ENCODE measurements at regions not wholly inside any gene's neighbourhood (a gene's known extent, or its start where the extent isn't known, plus 50 kb on each side); places are given as distances from the start of the nearest gene placed in this dataset.
"Not testable (repeated sequence)": the region's sequence is repeated elsewhere in the genome, so short reads cannot be mapped to it uniquely, and the experiment has no call there.

DNA sequence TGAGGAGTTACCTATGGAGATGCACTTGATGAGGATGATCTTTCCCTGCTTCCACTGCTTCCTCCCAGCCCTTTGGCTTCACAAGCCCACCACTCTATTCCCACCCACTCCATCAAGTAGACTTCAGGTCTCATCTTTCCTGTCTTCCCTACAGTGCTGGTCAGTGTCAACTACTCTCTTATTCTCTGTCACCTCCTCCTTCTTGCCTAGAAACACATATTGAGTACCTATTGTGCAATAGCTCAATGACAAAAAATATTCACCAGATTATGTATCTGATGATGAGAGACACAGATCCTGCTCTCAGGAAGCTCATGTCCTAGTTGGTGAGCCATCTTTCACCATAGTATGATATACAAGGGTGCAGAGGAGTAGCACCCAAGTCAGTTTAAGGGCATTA, 82.2 kb upstream of the NFASC start:
- Mint-ChIP-seq H3K36me3 (no peaks in the 10 kb centered on the region), H3K9me3 (no peaks in the 10 kb centered on the region), H3K27me3 (peaks cover 44 to 46% of the 10 kb centered on the region in 2 donors), H3K4me3 (no peak overlapping the region), H3K27ac (no peak overlapping the region), H3K4me1 (peaks cover 0 to 9% (median 5%) of the 10 kb centered on the region in 3 donors)
- no peak for ATAC-seq (replicated peaks in 1 of 4)
- POLR2A ChIA-PET, result no interaction called here
- no peaks in the 10 kb centered on the region for H3K9me3 ChIP-seq
- no peak overlapping the region for H3K4me3 ChIP-seq (ENCODE audit: control insufficient read depth in 1 of 2, extremely low read depth in 1 of 2, low read length in 1 of 2)
- H3K27ac ChIP-seq (ENCODE audit: low read length), result no peak overlapping the region
- no peak for DNase-seq
- H3K4me1 ChIP-seq (ENCODE audit: control insufficient read depth in 1 of 2, extremely low read depth in 1 of 2, insufficient read depth in 2 of 2, low read length in 2 of 2), result no peaks in the 10 kb centered on the region
- peaks cover 0 to 18% of the 10 kb centered on the region in 2 experiments for H3K27me3 ChIP-seq (replicated peaks in 1 of 2; ENCODE audit: control insufficient read depth in 2 of 2, extremely low read depth in 1 of 2, insufficient read depth in 2 of 2, low read length in 1 of 2)
- CTCF ChIA-PET, result no interaction called here
- H3K36me3 ChIP-seq (ENCODE audit: control insufficient read depth in 2 of 2, extremely low read depth in 1 of 2, insufficient read depth in 1 of 2, low read length in 1 of 2), result no peaks in the 10 kb centered on the region

DNA sequence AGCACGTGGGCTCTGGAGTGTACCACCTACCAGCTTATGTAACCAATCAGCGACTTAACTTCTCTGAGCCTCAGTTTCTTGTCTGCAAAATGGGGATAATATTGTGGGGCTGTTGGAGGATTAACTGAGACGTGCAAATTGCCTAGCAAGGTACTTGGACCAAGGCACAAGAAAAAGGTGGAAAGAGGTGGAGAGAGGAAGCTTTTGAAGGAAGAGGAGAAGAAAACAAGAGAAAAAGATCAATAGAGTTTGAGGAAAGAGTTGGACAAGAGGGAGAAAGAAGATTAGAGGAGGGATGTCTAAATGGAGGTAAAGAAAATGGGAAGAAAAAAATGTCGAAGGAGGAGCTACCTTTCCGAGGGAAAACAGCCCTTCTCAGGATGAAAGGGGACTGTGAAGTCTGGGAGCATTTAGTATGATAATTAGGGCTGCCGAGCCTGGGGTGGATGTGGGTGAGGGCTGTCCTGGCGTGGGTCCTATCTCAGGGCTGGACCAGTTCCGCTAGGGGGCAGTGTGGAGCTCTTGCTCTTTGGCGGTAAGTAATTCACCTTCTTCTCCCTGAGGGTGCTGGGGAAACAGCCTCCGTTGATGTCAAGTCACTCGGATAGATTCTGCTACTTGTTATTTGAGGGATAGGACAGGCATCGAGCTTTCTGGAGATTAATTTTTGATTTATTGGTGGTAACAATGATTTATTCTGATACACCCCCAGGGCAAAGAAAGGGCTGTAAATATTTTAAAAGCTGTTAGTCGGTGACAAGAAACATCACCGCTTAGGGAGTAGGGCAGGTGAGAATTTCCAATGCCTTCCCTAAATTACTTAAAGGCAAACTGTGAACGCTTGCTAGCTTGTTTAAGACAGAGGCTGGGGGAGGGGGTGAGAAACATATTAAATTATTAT, 79.0 kb upstream of the NFASC start:
- Mint-ChIP-seq H3K27ac (no peak overlapping the region), H3K4me3 (no peak overlapping the region), H3K27me3 (peaks cover 29 to 34% of the 10 kb centered on the region in 2 donors), H3K4me1 (peaks cover 0 to 9% (median 5%) of the 10 kb centered on the region in 3 donors), H3K36me3 (no peaks in the 10 kb centered on the region), H3K9me3 (no peaks in the 10 kb centered on the region)
- ChIA-PET CTCF (interaction anchor here (0.5 to 1.8 kb wide), 16 partner anchors 11 to 211 kb away, joined by 3 to 35 read pairs (median 4); no protein-coding TSS in a partner anchor), POLR2A (interaction anchor here in 1 of 2 donors (0.5 kb wide), 1 partner anchor 15 kb away, joined by 3 read pairs; no protein-coding TSS in a partner anchor)
- ATAC-seq (replicated peaks in 1 of 4), result peak; percentile 76 to 93 (median 78)
- Histone ChIP-seq H3K27ac (ENCODE audit: low read length) (no peak overlapping the region), H3K4me3 (ENCODE audit: control insufficient read depth in 1 of 2, extremely low read depth in 1 of 2, low read length in 1 of 2) (no peak overlapping the region), H3K4me1 (ENCODE audit: control insufficient read depth in 1 of 2, extremely low read depth in 1 of 2, insufficient read depth in 2 of 2, low read length in 2 of 2) (no peaks in the 10 kb centered on the region), H3K27me3 (replicated peaks in 1 of 2; ENCODE audit: control insufficient read depth in 2 of 2, extremely low read depth in 1 of 2, insufficient read depth in 2 of 2, low read length in 1 of 2) (peaks cover 0 to 26% of the 10 kb centered on the region in 2 experiments), H3K36me3 (ENCODE audit: control insufficient read depth in 2 of 2, extremely low read depth in 1 of 2, insufficient read depth in 1 of 2, low read length in 1 of 2) (no peaks in the 10 kb centered on the region), H3K9me3 (no peaks in the 10 kb centered on the region)
- DNase-seq, result peak; percentile 48 to 87 (median 77)
- 22% methylated on average over 5 of the region's 15 CpGs for WGBS (ENCODE audit: insufficient coverage)

DNA sequence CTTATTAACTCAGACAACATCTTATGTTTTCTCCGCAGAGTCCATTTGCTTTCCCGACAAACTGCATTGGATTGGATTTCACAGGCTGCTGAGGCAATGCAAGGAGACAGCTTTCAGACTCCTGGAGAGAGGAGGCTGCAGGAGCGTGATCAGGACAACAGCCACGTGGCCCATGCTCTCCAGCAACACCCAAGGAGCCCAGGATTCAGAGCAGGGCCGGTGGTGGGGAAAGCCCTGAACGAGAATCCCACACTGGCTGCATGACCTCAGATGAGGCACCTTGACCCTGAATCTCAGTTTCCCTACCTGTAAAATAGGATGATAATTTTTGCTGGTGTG, 78.3 kb upstream of the NFASC start:
- H3K9me3 Mint-ChIP-seq, result peaks cover 0 to 3% (median 0%) of the 10 kb centered on the region in 3 donors
- H3K27ac ChIP-seq (ENCODE audit: low read length), result no peak overlapping the region
- no peaks in the 10 kb centered on the region for H3K36me3 ChIP-seq (ENCODE audit: control insufficient read depth in 2 of 2, extremely low read depth in 1 of 2, insufficient read depth in 1 of 2, low read length in 1 of 2)
- ChIA-PET CTCF (interaction anchor here (0.6 to 1.8 kb wide), 9 partner anchors 12 to 29 kb away, joined by 3 to 35 read pairs (median 4); no protein-coding TSS in a partner anchor), POLR2A (interaction anchor here in 1 of 2 donors (0.5 kb wide), 1 partner anchor 15 kb away, joined by 3 read pairs; no protein-coding TSS in a partner anchor)
- no peaks in the 10 kb centered on the region for H3K4me1 ChIP-seq (ENCODE audit: control insufficient read depth in 1 of 2, extremely low read depth in 1 of 2, insufficient read depth in 2 of 2, low read length in 2 of 2)
- peaks cover 25 to 31% of the 10 kb centered on the region in 2 donors for H3K27me3 Mint-ChIP-seq
- H3K4me3 ChIP-seq (ENCODE audit: control insufficient read depth in 1 of 2, extremely low read depth in 1 of 2, low read length in 1 of 2), result no peak overlapping the region
- H3K4me1 Mint-ChIP-seq, result peaks cover 0 to 9% (median 5%) of the 10 kb centered on the region in 3 donors
- H3K4me3 Mint-ChIP-seq, result no peak overlapping the region
- H3K27me3 ChIP-seq (replicated peaks in 1 of 2; ENCODE audit: control insufficient read depth in 2 of 2, extremely low read depth in 1 of 2, insufficient read depth in 2 of 2, low read length in 1 of 2), result peaks cover 0 to 23% of the 10 kb centered on the region in 2 experiments
- DNase-seq (no peak), ATAC-seq (replicated peaks in 1 of 4) (no peak)
- H3K9me3 ChIP-seq, result no peaks in the 10 kb centered on the region
- 86% methylated on average over 2 of the region's 6 CpGs for WGBS (ENCODE audit: insufficient coverage)
- no peak overlapping the region for H3K27ac Mint-ChIP-seq
- no peaks in the 10 kb centered on the region for H3K36me3 Mint-ChIP-seq

DNA sequence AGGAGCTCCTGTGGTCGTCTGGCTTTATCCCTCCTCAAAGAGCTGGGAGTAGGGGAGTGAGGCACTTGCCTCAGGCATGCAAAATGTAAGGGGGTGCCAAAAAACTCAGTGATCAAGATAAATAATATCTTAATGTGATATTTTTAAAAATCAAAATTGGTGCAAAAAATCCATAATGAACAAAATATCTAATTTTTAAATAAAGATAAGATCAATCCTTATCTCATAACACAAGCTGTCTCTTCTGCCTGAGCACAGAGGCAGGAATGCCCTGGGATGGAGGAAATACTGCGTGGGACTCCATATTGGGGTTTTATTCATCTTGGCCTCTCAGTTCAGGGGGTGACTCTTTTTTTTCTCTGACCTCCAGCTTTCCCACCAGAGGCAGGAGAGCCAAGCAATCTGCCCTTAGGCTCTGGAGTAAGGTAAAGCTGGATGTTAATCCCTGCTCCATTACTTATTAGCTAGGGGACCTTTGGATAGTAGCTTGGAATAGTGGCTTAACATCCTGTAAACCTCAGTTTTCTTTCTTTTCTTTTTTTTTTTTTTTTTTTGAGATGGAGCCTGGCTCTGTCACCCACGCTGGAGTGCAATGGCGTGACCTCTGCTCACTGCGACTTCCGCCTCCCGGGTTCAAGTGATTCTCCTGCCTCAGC, 77.3 kb upstream of the NFASC start:
- no peak overlapping the region for H3K4me3 Mint-ChIP-seq
- CTCF ChIA-PET, result interaction anchor here (0.6 to 1.3 kb wide), 9 partner anchors 12 to 901 kb away, joined by 3 to 5 read pairs (median 3); no protein-coding TSS in a partner anchor
- no peaks in the 10 kb centered on the region for H3K4me1 ChIP-seq (ENCODE audit: control insufficient read depth in 1 of 2, extremely low read depth in 1 of 2, insufficient read depth in 2 of 2, low read length in 2 of 2)
- H3K27me3 Mint-ChIP-seq, result peaks cover 18 to 23% of the 10 kb centered on the region in 2 donors
- no peak overlapping the region for H3K4me3 ChIP-seq (ENCODE audit: control insufficient read depth in 1 of 2, extremely low read depth in 1 of 2, low read length in 1 of 2)
- ATAC-seq (replicated peaks in 1 of 4) (no peak), DNase-seq (no peak)
- peaks cover 0 to 3% (median 0%) of the 10 kb centered on the region in 3 donors for H3K9me3 Mint-ChIP-seq
- H3K36me3 ChIP-seq (ENCODE audit: control insufficient read depth in 2 of 2, extremely low read depth in 1 of 2, insufficient read depth in 1 of 2, low read length in 1 of 2), result no peaks in the 10 kb centered on the region
- H3K9me3 ChIP-seq, result no peaks in the 10 kb centered on the region
- WGBS (ENCODE audit: insufficient coverage), result 85% methylated on average over 5 of the region's 7 CpGs
- peaks cover 0 to 9% (median 5%) of the 10 kb centered on the region in 3 donors for H3K4me1 Mint-ChIP-seq
- POLR2A ChIA-PET, result interaction anchor here in 1 of 2 donors (0.6 kb wide), 1 partner anchor 314 kb away, joined by 3 read pairs; no protein-coding TSS in a partner anchor
- H3K27ac ChIP-seq (ENCODE audit: low read length), result no peak overlapping the region
- no peaks in the 10 kb centered on the region for H3K36me3 Mint-ChIP-seq
- H3K27ac Mint-ChIP-seq, result no peak overlapping the region
- peaks cover 0 to 26% of the 10 kb centered on the region in 2 experiments for H3K27me3 ChIP-seq (replicated peaks in 1 of 2; ENCODE audit: control insufficient read depth in 2 of 2, extremely low read depth in 1 of 2, insufficient read depth in 2 of 2, low read length in 1 of 2)

DNA sequence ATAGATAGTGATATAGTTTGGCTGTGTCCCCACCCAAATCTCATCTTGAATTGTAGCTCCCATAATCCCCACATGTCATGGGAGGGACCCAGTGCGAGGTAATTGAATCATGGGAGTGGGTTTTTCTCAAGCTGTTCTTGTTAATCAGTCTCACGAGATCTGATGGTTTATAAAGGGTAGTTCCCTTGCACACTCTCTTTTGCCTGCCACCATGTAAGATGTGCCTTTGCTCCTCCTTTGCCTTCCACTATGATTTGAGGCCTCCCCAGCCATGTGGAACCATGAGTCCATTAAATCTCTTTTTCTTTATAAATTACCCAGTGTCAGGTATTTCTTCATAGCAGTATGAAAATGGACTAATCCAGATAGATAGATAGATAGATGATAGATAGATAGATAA, 73.8 kb upstream of the NFASC start:
- H3K4me1 ChIP-seq (ENCODE audit: control insufficient read depth in 1 of 2, extremely low read depth in 1 of 2, insufficient read depth in 2 of 2, low read length in 2 of 2); H3K27ac Mint-ChIP-seq; DNase-seq; H3K9me3 ChIP-seq; H3K27ac ChIP-seq (ENCODE audit: low read length); H3K4me3 Mint-ChIP-seq; H3K4me3 ChIP-seq (ENCODE audit: control insufficient read depth in 1 of 2, extremely low read depth in 1 of 2, low read length in 1 of 2); H3K36me3 Mint-ChIP-seq; H3K4me1 Mint-ChIP-seq; H3K36me3 ChIP-seq (ENCODE audit: control insufficient read depth in 2 of 2, extremely low read depth in 1 of 2, insufficient read depth in 1 of 2, low read length in 1 of 2); ATAC-seq (replicated peaks in 1 of 4); H3K27me3 Mint-ChIP-seq; H3K9me3 Mint-ChIP-seq; POLR2A ChIA-PET: not testable (repeated sequence)
- no CpG with 5 or more reads among the region's 2 CpGs for WGBS (ENCODE audit: insufficient coverage)
- CTCF ChIA-PET, result interaction anchor here in 1 of 2 donors (1.6 kb wide), 1 partner anchor 10 kb away, joined by 3 read pairs; no protein-coding TSS in a partner anchor
- H3K27me3 ChIP-seq (replicated peaks in 1 of 2; ENCODE audit: control insufficient read depth in 2 of 2, extremely low read depth in 1 of 2, insufficient read depth in 2 of 2, low read length in 1 of 2), result peaks cover 0 to 19% of the 10 kb centered on the region in 2 experiments

DNA sequence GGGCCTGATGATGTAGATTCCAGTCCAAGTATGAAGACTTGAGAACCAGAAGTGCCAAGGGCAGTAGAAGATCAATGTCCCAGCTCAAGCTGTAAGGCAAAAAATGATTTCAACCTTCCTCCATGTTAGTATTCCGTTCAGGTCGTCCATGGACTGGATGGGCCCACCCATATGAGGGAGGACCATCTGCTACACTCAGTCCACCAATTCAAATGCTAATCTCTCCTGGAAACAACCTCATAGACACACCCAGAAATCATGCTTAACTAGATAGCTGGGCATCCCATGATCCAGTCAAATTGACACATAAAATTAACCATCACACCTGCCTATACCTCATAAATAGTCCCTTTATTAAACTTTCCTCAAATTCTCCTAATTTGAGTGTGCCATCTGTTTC, 73.3 kb upstream of the NFASC start:
- ChIA-PET CTCF (interaction anchor here (1.6 to 1.7 kb wide), 2 partner anchors 10 kb away, joined by 3 to 5 read pairs; no protein-coding TSS in a partner anchor), POLR2A (no interaction called here)
- Histone ChIP-seq H3K36me3 (ENCODE audit: control insufficient read depth in 2 of 2, extremely low read depth in 1 of 2, insufficient read depth in 1 of 2, low read length in 1 of 2) (no peaks in the 10 kb centered on the region), H3K27me3 (replicated peaks in 1 of 2; ENCODE audit: control insufficient read depth in 2 of 2, extremely low read depth in 1 of 2, insufficient read depth in 2 of 2, low read length in 1 of 2) (peaks cover 0 to 17% of the 10 kb centered on the region in 2 experiments), H3K27ac (ENCODE audit: low read length) (no peak overlapping the region), H3K4me3 (ENCODE audit: control insufficient read depth in 1 of 2, extremely low read depth in 1 of 2, low read length in 1 of 2) (no peak overlapping the region), H3K9me3 (no peaks in the 10 kb centered on the region), H3K4me1 (ENCODE audit: control insufficient read depth in 1 of 2, extremely low read depth in 1 of 2, insufficient read depth in 2 of 2, low read length in 2 of 2) (peaks cover 1 to 4% of the 10 kb centered on the region in 2 experiments)
- peaks cover 0 to 3% (median 0%) of the 10 kb centered on the region in 3 donors for H3K9me3 Mint-ChIP-seq
- H3K4me1 Mint-ChIP-seq, result peaks cover 0 to 3% (median 0%) of the 10 kb centered on the region in 3 donors
- ATAC-seq (replicated peaks in 1 of 4) (no peak), DNase-seq (no peak)
- H3K27me3 Mint-ChIP-seq, result peaks cover 0 to 1% of the 10 kb centered on the region in 2 donors
- WGBS (ENCODE audit: insufficient coverage), result 66% methylated on average over 2 of the region's 2 CpGs
- H3K36me3 Mint-ChIP-seq, result no peaks in the 10 kb centered on the region
- H3K27ac Mint-ChIP-seq, result no peak overlapping the region
- H3K4me3 Mint-ChIP-seq, result no peak overlapping the region
